ENCODE measurements at regions not wholly inside any gene's neighbourhood (a gene's known extent, or its start where the extent isn't known, plus 50 kb on each side); places are given as distances from the start of the nearest gene placed in this dataset.

DNA sequence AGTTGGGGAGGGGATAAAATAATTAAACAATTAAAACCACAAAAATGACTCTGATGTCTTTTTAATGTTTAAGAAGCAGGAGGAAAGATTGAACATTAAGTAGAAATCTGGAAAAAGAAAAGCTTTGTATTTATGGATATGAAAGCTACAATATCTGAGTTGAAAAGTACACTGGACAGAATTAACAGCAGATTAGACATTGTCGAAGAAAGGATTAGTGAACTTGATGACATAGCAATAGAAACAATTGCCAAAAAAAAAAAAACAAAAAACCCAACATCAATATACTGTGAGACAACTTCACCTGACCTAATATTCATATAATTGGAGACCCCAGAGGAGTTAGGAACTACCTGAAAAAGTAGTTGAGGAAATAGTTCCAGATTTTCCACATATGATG lies 289.5 kb upstream of the RGS6 start:
- Mint-ChIP-seq H3K27me3 (ENCODE audit: low read depth) (no peaks in the 10 kb centered on the region), H3K4me1 (peaks cover 31% of the 10 kb centered on the region), H3K4me3 (no peak overlapping the region), H3K27ac (no peak overlapping the region), H3K36me3 (peaks cover 44% of the 10 kb centered on the region), H3K9me3 (peaks cover 36% of the 10 kb centered on the region)
- CTCF ChIA-PET: no interaction called here
- no peak for DNase-seq (ENCODE audit: low spot score)
- POLR2A ChIA-PET: no interaction called here
- TF ChIP-seq ZNF219 (CRISPR knock-in tag; IDR thresholded peaks at IDR 0.05; ENCODE audit: borderline replicate concordance) (no peak), USF1 (CRISPR knock-in tag; IDR thresholded peaks at IDR 0.05) (no peak), FOXP1 (CRISPR knock-in tag; IDR thresholded peaks at IDR 0.05; ENCODE audit: borderline replicate concordance) (no peak), ZNF232 (CRISPR knock-in tag; IDR thresholded peaks at IDR 0.05) (no peak), ZNF317 (CRISPR knock-in tag; IDR thresholded peaks at IDR 0.05; ENCODE audit: borderline replicate concordance, low read depth) (no peak), ESRRA (CRISPR knock-in tag; IDR thresholded peaks at IDR 0.05; ENCODE audit: borderline replicate concordance) (no peak), ZNF396 (CRISPR knock-in tag; IDR thresholded peaks at IDR 0.05; ENCODE audit: borderline replicate concordance) (no peak), ZNF416 (CRISPR knock-in tag; IDR thresholded peaks at IDR 0.05) (no peak), TP53 (CRISPR knock-in tag; IDR thresholded peaks at IDR 0.05) (no peak), EMX1 (CRISPR knock-in tag; IDR thresholded peaks at IDR 0.05) (no peak), FOXP4 (CRISPR knock-in tag; IDR thresholded peaks at IDR 0.05) (no peak), FOXJ3 (CRISPR knock-in tag; IDR thresholded peaks at IDR 0.05; ENCODE audit: borderline replicate concordance) (no peak), ZNF532 (CRISPR knock-in tag; IDR thresholded peaks at IDR 0.05; ENCODE audit: borderline replicate concordance) (no peak), MLX (CRISPR knock-in tag; IDR thresholded peaks at IDR 0.05) (no peak)
- TF ChIP-seq, protein P1, sequence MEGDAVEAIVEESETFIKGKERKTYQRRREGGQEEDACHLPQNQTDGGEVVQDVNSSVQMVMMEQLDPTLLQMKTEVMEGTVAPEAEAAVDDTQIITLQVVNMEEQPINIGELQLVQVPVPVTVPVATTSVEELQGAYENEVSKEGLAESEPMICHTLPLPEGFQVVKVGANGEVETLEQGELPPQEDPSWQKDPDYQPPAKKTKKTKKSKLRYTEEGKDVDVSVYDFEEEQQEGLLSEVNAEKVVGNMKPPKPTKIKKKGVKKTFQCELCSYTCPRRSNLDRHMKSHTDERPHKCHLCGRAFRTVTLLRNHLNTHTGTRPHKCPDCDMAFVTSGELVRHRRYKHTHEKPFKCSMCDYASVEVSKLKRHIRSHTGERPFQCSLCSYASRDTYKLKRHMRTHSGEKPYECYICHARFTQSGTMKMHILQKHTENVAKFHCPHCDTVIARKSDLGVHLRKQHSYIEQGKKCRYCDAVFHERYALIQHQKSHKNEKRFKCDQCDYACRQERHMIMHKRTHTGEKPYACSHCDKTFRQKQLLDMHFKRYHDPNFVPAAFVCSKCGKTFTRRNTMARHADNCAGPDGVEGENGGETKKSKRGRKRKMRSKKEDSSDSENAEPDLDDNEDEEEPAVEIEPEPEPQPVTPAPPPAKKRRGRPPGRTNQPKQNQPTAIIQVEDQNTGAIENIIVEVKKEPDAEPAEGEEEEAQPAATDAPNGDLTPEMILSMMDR (IDR thresholded peaks at IDR 0.05): no peak
- TF ChIP-seq, protein P2, sequence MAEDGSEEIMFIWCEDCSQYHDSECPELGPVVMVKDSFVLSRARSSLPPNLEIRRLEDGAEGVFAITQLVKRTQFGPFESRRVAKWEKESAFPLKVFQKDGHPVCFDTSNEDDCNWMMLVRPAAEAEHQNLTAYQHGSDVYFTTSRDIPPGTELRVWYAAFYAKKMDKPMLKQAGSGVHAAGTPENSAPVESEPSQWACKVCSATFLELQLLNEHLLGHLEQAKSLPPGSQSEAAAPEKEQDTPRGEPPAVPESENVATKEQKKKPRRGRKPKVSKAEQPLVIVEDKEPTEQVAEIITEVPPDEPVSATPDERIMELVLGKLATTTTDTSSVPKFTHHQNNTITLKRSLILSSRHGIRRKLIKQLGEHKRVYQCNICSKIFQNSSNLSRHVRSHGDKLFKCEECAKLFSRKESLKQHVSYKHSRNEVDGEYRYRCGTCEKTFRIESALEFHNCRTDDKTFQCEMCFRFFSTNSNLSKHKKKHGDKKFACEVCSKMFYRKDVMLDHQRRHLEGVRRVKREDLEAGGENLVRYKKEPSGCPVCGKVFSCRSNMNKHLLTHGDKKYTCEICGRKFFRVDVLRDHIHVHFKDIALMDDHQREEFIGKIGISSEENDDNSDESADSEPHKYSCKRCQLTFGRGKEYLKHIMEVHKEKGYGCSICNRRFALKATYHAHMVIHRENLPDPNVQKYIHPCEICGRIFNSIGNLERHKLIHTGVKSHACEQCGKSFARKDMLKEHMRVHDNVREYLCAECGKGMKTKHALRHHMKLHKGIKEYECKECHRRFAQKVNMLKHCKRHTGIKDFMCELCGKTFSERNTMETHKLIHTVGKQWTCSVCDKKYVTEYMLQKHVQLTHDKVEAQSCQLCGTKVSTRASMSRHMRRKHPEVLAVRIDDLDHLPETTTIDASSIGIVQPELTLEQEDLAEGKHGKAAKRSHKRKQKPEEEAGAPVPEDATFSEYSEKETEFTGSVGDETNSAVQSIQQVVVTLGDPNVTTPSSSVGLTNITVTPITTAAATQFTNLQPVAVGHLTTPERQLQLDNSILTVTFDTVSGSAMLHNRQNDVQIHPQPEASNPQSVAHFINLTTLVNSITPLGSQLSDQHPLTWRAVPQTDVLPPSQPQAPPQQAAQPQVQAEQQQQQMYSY (CRISPR knock-in tag; IDR thresholded peaks at IDR 0.05): no peak
- TF ChIP-seq, protein P3, sequence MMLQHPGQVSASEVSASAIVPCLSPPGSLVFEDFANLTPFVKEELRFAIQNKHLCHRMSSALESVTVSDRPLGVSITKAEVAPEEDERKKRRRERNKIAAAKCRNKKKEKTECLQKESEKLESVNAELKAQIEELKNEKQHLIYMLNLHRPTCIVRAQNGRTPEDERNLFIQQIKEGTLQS (CRISPR knock-in tag; conservative IDR thresholded peaks at IDR 0.05): no peak
- TF ChIP-seq, protein P4, sequence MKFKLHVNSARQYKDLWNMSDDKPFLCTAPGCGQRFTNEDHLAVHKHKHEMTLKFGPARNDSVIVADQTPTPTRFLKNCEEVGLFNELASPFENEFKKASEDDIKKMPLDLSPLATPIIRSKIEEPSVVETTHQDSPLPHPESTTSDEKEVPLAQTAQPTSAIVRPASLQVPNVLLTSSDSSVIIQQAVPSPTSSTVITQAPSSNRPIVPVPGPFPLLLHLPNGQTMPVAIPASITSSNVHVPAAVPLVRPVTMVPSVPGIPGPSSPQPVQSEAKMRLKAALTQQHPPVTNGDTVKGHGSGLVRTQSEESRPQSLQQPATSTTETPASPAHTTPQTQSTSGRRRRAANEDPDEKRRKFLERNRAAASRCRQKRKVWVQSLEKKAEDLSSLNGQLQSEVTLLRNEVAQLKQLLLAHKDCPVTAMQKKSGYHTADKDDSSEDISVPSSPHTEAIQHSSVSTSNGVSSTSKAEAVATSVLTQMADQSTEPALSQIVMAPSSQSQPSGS (CRISPR knock-in tag; IDR thresholded peaks at IDR 0.05; ENCODE audit: borderline replicate concordance, low read depth): no peak
- no peak for ATAC-seq

All from WTC11 (cell line).